ENCODE measurements at regions not wholly inside any gene's neighbourhood (a gene's known extent, or its start where the extent isn't known, plus 50 kb on each side); places are given as distances from the start of the nearest gene placed in this dataset.

- Mint-ChIP-seq H3K4me3 (no peak overlapping the region), H3K4me1 (peaks cover 4% of the 10 kb centered on the region), H3K27me3 (no peaks in the 10 kb centered on the region), H3K27ac (no peak overlapping the region), H3K9me3 (no peaks in the 10 kb centered on the region), H3K36me3 (no peaks in the 10 kb centered on the region)
- ATAC-seq (ENCODE audit: low read depth), result no peak
- DNase-seq (ENCODE audit: low spot score in 2 of 2), result no peak
Measured at GRCh38 chr2:46839045-46839444, 76.6 kb downstream of the MCFD2 start.

- DNase-seq (ENCODE audit: low spot score in 2 of 2) (no peak), ATAC-seq (ENCODE audit: low read depth) (no peak)
- H3K36me3 Mint-ChIP-seq, result peaks cover 2% of the 10 kb centered on the region
- peaks cover 4% of the 10 kb centered on the region for H3K9me3 Mint-ChIP-seq
- peaks cover 4% of the 10 kb centered on the region for H3K4me1 Mint-ChIP-seq
- peaks cover 3% of the 10 kb centered on the region for H3K27me3 Mint-ChIP-seq
- H3K27ac Mint-ChIP-seq, result no peak overlapping the region
- no peak overlapping the region for H3K4me3 Mint-ChIP-seq
Measured at GRCh38 chr2:46837704-46838103, 77.9 kb downstream of the MCFD2 start.

DNA sequence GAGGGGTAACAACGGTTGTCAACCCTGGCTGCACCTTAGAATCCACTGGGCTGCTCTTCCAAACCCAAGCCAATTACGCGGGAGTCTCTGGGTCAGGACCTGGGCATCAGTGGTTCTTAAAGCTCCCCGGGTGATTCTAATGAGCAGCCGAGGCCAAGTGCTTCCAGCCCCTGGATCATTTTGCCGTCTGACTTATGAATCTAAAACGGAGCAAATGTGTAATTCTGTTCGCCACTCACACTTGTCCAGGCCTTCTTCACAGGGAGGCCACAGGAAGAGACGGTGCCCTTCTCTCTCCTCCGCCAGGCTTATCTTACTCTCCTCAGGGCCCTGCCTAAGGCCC is 78.5 kb downstream of the MCFD2 start:
- Mint-ChIP-seq H3K27me3 (peaks cover 3% of the 10 kb centered on the region), H3K4me1 (peaks cover 4% of the 10 kb centered on the region), H3K36me3 (peaks cover 2% of the 10 kb centered on the region), H3K4me3 (no peak overlapping the region), H3K9me3 (peaks cover 4% of the 10 kb centered on the region), H3K27ac (no peak overlapping the region)
- ATAC-seq (ENCODE audit: low read depth), result no peak
- no peak for DNase-seq (ENCODE audit: low spot score in 2 of 2)

GRCh38 chr2:46836295-46837111 is 79.1 kb downstream of the MCFD2 start:
- Mint-ChIP-seq H3K27ac (no peak overlapping the region), H3K36me3 (peaks cover 2% of the 10 kb centered on the region)

DNA sequence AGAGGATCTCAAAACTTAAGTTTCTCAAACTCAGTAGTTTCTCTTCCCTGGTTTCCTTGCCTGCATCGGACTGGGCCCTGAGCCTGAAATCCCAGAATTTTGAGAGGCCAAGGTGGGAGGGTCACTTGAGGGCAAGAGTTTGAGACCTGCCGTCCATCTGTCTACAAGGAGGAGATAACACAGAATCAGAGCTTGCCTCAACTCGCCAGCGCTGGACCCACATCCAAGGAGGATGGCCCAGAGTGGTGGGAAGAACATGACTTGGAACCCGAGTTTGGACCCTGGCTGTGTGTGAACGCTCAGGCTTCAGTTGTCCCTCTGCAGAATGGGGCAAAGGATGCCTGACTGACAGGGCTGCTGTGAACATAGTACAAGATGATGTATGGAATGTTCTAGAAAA is 80.1 kb downstream of the MCFD2 start:
- Mint-ChIP-seq H3K36me3 (peaks cover 3% of the 10 kb centered on the region), H3K27ac (no peak overlapping the region), H3K4me1 (no peaks in the 10 kb centered on the region), H3K9me3 (peaks cover 5% of the 10 kb centered on the region), H3K27me3 (peaks cover 3% of the 10 kb centered on the region), H3K4me3 (no peak overlapping the region)
- DNase-seq (ENCODE audit: low spot score in 2 of 2) (no peak), ATAC-seq (ENCODE audit: low read depth) (no peak)

More at GRCh38 chr2:46836295-46837111, 79.1 kb downstream of the MCFD2 start:
- DNase-seq (ENCODE audit: low spot score in 2 of 2) (no peak), ATAC-seq (ENCODE audit: low read depth) (no peak)
- peaks cover 4% of the 10 kb centered on the region for H3K9me3 Mint-ChIP-seq
- no peak overlapping the region for H3K4me3 Mint-ChIP-seq
- peaks cover 3% of the 10 kb centered on the region for H3K27me3 Mint-ChIP-seq
- peaks cover under 1% of the 10 kb centered on the region for H3K4me1 Mint-ChIP-seq

DNA sequence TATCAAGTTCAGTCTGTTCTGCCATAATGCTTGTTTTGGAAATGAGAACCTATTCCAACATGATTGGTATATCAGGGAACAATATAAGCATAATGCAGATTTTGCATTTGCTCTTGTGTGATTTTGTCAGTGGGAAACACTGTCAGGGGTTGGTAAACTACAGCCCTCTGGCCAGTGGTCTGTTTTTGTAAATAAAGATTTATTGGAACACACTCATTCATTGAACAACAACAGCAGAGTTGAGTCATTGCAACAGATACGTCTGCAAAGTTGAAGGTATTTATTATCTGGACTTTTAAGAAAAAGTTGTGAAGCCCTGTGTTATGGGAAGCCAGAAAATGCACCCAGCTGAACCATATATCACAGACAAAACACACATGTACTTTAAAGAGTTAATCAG is 83.1 kb downstream of the MCFD2 start:
- H3K36me3 Mint-ChIP-seq, result peaks cover 6% of the 10 kb centered on the region
- no peak overlapping the region for H3K27ac Mint-ChIP-seq
- H3K4me3 Mint-ChIP-seq, result no peak overlapping the region
- peaks cover 11% of the 10 kb centered on the region for H3K9me3 Mint-ChIP-seq
- no peak for DNase-seq (ENCODE audit: low spot score in 2 of 2)
- ATAC-seq (ENCODE audit: low read depth), result no peak
- peaks cover 13% of the 10 kb centered on the region for H3K27me3 Mint-ChIP-seq
- peaks cover 3% of the 10 kb centered on the region for H3K4me1 Mint-ChIP-seq

DNA sequence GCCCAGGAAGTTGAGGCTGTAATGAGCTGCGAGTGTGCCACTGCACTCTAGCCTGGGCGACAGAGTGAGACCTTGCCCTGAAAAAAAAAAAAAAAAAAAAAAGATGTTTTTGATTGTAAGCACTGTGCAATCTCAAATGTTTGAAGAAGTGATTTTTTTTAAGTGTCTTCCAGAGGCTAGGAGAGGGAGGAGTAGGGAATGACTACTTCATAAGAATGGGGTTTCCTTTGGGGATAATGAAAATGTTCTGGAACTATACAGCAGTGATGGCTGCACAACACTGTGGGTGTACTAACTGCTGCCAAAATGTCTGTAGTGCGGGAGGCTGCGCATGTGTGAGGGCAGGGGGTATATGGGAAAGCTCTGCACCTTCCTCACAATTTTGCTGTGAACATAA is 83.7 kb downstream of the MCFD2 start:
- Mint-ChIP-seq H3K27ac (no peak overlapping the region), H3K36me3 (peaks cover 6% of the 10 kb centered on the region), H3K27me3 (peaks cover 17% of the 10 kb centered on the region), H3K9me3 (peaks cover 11% of the 10 kb centered on the region), H3K4me3 (no peak overlapping the region), H3K4me1 (peaks cover 7% of the 10 kb centered on the region)
- DNase-seq (ENCODE audit: low spot score in 2 of 2) (no peak), ATAC-seq (ENCODE audit: low read depth) (no peak)

DNA sequence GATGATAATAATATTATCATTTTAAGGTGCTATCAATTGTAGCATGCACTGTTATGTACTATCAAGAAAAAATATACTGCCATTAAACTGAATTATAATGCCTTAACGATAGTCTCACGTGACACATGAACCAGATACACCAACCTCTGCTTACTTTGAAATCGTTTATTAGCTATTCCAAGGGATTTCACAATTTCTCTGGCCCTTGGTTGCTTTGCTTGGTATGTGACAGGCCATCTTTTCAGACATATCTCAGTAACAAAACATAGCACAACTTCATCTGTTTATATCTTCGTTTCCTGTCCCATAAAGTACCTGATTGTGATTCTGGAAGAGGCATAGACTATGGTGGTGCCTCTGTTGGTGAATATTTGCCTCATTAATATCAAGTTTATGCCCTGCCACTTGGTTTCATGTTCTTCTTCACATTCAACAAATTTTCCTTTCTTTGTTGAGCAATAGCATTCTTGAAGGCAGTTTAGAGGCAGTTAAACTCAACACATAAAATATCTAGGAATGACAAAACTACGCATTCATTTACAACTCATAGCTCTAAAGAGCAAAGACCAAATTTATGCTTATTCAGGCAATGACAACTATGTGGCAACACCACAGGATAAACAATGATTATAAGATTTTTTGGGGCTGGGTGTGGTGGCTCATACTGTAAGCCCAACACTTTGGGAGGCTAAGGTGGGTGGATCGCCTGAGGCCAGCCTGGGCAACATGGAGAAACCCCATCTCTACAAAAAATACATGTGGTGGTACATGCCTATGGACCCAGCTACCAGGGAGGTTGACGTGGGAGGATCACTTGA is 84.3 kb downstream of the MCFD2 start:
- H3K9me3 Mint-ChIP-seq, result peaks cover 11% of the 10 kb centered on the region

GRCh38 chr2:46829231-46829995 is 86.2 kb downstream of the MCFD2 start:
- Mint-ChIP-seq H3K9me3 (peaks cover 11% of the 10 kb centered on the region), H3K27me3 (peaks cover 17% of the 10 kb centered on the region), H3K4me1 (peaks cover 7% of the 10 kb centered on the region), H3K4me3 (no peak overlapping the region), H3K36me3 (peaks cover 6% of the 10 kb centered on the region), H3K27ac (no peak overlapping the region)
- ATAC-seq (ENCODE audit: low read depth) (no peak), DNase-seq (ENCODE audit: low spot score in 2 of 2) (no peak)

More for the DNA sequence above, 84.3 kb downstream of the MCFD2 start:
- Mint-ChIP-seq H3K27ac (no peak overlapping the region), H3K4me3 (no peak overlapping the region), H3K27me3 (peaks cover 17% of the 10 kb centered on the region), H3K36me3 (peaks cover 6% of the 10 kb centered on the region), H3K4me1 (peaks cover 7% of the 10 kb centered on the region)
- DNase-seq (ENCODE audit: low spot score in 2 of 2) (no peak), ATAC-seq (ENCODE audit: low read depth) (no peak)

DNA sequence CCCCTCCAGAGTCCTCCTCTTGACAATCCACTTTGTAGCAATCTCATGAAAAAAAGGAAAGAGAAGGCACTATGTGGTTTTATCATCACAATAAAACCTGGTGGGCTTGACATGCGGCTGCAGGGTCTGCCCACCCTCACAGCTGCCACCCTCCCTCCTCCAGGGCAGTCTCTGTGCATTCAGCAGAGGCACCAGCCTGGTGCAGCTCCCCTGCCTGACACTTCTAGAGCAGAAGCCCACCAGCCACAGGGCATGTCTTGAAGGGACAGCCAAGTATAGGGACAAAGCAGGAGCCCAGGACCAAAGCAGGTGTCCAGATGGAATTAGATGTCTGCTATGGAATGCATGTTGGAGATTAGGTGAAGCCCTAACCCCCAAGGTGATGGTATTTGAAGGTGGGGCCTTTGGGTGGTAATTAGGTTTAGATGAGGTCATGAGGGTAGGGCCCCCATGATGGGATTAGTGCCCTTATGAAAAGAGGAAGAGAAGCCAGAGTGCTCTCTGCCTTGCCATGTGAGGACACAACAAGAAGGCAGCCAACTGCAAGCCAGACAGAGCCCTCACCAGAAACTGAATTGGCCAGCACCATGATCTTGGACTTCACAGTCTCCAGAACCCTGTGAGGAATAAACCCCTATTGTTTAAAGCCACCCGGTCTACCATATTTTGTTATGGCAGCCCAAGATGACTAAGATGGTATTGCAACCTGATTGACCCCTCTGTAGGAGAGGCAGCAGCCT is 86.9 kb downstream of the MCFD2 start:
- DNase-seq (ENCODE audit: low spot score in 2 of 2) (no peak), ATAC-seq (ENCODE audit: low read depth) (no peak)
- H3K36me3 Mint-ChIP-seq, result peaks cover 6% of the 10 kb centered on the region
- peaks cover 7% of the 10 kb centered on the region for H3K4me1 Mint-ChIP-seq
- H3K27me3 Mint-ChIP-seq, result peaks cover 17% of the 10 kb centered on the region
- no peak overlapping the region for H3K27ac Mint-ChIP-seq
- H3K9me3 Mint-ChIP-seq, result peaks cover 10% of the 10 kb centered on the region
- H3K4me3 Mint-ChIP-seq, result no peak overlapping the region

GRCh38 chr2:46828135-46828438 is 87.5 kb downstream of the MCFD2 start:
- Mint-ChIP-seq H3K27ac (no peak overlapping the region), H3K4me1 (peaks cover 7% of the 10 kb centered on the region), H3K36me3 (peaks cover 5% of the 10 kb centered on the region), H3K4me3 (no peak overlapping the region), H3K9me3 (peaks cover 9% of the 10 kb centered on the region), H3K27me3 (peaks cover 16% of the 10 kb centered on the region)
- no peak for DNase-seq (ENCODE audit: low spot score in 2 of 2)
- ATAC-seq (ENCODE audit: low read depth), result no peak

DNA sequence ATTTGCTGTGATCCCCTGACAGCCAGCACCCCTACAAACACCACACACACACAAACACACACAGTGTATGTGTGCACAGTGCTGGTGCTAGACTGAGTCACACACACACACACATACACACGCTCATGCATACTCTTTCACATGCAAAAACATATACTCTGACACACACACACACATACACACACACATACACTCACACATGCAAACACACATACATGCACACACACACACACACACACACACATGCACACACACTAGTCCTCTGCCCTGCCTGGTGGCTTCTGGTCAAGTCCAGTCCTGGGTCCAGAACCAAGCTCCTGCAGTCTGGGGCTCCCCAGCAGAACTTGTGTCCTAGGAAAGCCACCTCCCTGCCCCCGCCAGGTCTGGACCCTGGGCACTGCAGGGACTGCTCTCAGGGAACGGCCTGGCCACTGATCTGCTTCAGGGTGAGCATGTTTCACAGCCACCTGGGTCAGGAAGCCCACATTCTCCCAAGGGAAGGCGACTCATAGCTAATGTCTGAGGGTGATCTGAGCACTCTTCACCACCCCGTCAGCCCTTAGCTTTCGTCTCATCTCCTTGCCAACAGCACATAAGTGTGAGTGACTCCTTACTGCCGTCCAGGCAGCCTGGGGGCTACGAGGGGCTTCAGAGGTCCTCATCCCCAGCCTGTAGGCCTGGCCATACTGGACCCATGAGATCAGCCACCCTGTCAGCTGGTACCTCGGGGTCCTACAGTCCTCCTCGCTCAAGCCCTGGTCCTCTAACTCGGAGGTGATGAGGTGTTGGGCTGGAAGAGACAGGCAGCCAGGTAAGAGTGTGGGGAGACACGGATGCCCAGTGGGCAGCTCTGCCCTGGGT is 88.1 kb downstream of the MCFD2 start:
- Mint-ChIP-seq H3K27ac (no peak overlapping the region), H3K4me3 (no peak overlapping the region), H3K36me3 (peaks cover 3% of the 10 kb centered on the region), H3K27me3 (peaks cover 14% of the 10 kb centered on the region), H3K9me3 (peaks cover 7% of the 10 kb centered on the region), H3K4me1 (peaks cover 7% of the 10 kb centered on the region)
- DNase-seq (ENCODE audit: low spot score in 2 of 2) (no peak), ATAC-seq (ENCODE audit: low read depth) (no peak)
